ENCODE measurements at regions not wholly inside any gene's neighbourhood (a gene's known extent, or its start where the extent isn't known, plus 50 kb on each side); places are given as distances from the start of the nearest gene placed in this dataset.

DNA sequence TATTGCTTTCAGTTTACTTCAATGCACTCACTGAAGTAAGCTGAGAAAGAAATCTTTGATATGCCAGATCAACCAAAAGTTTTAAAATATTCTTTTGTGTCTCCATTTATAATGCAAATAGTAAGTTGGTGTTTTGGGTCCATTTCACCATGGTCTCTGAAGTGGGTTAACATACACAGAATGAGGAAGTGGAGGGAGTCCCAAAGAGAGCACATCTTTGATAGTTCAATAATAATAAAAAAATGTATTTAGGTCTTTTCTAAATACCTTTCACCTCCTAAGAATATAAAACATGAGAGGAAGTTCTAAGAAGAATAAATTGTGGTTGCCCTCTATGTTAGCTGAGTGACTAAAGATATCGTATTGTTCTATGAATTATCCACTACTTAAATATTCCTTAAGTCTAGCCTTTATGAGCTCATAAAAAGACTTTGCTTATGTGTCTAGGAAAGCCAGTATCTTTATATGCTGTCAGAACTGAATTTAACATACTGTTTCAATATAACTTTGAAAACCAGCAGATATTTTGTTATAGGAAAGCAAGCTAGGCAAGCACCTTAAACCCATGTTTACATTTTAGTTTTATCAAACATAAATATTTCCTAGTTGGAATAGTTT is 148.7 kb upstream of the ZEB2 start:
- no peak for DNase-seq (ENCODE audit: low read depth)

DNA sequence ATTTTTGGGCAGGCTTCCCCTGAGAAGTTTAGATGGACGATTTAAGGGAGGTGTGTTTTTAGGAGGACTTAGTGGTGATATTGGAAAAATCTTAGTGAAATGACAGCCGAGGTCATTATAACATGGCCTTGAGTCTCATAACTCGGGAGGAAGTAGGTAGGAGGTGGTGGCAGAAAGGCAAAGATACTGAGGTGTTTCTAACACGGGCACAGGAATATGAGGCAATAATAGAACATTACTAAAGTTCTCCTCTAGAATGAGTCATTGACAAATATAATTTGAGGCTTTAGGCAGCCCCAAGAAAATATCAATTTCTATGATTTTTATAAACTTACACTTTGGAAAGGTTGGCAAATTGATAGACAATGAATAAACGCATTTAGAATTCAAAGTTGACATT is 146.1 kb upstream of the ZEB2 start:
- TF ChIP-seq, protein P1, sequence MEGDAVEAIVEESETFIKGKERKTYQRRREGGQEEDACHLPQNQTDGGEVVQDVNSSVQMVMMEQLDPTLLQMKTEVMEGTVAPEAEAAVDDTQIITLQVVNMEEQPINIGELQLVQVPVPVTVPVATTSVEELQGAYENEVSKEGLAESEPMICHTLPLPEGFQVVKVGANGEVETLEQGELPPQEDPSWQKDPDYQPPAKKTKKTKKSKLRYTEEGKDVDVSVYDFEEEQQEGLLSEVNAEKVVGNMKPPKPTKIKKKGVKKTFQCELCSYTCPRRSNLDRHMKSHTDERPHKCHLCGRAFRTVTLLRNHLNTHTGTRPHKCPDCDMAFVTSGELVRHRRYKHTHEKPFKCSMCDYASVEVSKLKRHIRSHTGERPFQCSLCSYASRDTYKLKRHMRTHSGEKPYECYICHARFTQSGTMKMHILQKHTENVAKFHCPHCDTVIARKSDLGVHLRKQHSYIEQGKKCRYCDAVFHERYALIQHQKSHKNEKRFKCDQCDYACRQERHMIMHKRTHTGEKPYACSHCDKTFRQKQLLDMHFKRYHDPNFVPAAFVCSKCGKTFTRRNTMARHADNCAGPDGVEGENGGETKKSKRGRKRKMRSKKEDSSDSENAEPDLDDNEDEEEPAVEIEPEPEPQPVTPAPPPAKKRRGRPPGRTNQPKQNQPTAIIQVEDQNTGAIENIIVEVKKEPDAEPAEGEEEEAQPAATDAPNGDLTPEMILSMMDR (conservative IDR thresholded peaks at IDR 0.05; ENCODE audit: low read depth, low read length) = no peak
- no peak overlapping the region for H3K4me3 ChIP-seq (ENCODE audit: low read length)
- no peak for DNase-seq (ENCODE audit: low read depth)

More for the DNA sequence above, 148.7 kb upstream of the ZEB2 start:
- TF ChIP-seq, protein P1 (conservative IDR thresholded peaks at IDR 0.05; ENCODE audit: low read depth, low read length) = no peak
- no peak overlapping the region for H3K4me3 ChIP-seq (ENCODE audit: low read length)

DNA sequence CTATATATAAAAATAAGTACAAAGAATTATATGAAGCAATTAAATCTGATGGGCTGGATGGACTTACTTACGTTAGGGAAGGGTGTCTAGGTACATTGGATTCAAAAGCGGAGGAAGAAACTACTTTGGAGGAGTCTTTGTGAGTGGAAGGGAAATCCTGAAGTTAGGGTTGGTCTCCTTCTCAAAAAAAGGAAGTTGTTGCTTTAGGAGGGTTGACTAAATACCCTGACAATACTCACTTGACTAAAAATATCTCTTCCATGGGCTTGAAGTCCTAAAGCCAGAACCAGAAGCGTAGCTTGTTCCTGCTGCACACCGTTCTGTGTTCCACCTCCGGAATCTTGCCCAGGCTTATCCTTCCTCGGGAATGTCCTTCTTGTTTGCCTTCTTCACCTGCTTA is 143.3 kb upstream of the ZEB2 start:
- DNase-seq (ENCODE audit: low read depth) = no peak
- TF ChIP-seq, protein P1 (conservative IDR thresholded peaks at IDR 0.05; ENCODE audit: low read depth, low read length) = no peak
- H3K4me3 ChIP-seq (ENCODE audit: low read length) = no peak overlapping the region

DNA sequence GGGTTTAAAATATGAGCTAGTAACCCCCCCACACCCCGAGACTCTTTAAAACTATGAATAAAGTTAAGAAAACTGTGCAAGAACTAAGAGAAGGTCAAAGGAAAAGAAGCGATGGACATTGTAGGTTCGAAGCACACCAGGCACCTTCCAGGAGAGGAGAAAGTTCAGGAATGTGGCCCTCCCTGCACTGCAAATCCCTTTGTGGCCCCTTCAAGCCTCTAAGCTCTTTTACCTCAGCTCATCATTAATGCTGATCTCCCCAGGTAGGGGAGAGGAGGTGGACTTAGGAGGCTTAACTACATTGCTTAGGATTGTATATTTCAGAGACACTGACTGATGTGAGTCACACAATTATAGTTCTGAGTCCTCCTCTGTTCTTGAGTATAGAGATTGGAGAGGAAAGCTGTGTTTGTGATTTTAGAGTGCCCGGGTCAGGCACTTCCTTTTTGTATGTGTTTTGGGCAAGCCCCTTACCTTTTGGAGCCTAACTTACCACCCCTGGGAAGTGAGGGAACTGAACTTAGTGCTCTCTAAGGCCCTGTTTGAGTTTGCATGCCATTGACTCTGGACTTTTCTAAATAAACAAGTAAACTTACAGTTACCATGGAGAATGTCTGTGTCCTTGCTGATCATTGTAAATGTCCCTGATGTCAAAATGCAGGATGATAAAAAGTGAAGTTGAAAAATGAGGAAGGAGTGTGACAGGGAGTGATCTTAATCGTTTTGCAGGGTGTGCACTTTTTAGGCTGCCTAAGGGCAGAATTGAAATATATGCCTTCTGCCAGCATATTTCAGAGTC is 140.8 kb upstream of the ZEB2 start:
- H3K4me3 ChIP-seq (ENCODE audit: low read length) = no peak overlapping the region
- no peak for DNase-seq (ENCODE audit: low read depth)
- TF ChIP-seq, protein P1 (conservative IDR thresholded peaks at IDR 0.05; ENCODE audit: low read depth, low read length) = no peak

DNA sequence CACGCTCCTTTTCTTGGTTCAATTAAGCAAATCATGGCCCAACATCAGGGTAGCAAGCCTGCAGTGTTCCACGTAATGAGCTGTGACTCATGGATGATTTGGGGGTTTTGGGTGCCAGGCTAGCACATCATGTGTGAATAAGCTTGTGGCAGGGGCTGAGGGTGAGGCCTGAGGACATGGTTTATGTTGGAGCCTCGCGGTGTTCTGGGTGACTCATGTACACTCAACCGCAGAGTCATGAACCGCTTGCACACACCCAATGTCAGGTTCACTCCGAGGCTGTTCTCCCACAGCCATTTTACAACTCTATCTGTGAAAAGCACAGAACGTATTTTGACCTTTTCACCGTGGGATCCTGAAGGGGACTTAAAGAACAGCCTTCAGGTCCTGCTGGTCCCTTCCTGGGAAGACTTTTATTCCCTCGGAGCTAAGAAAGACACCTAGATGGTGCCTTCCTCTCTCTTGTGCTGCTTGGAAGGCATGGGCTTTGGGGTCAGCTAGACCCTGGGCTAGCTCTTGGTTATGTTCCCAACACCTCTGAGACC is 139.9 kb upstream of the ZEB2 start:
- peak; percentile 98 for DNase-seq (ENCODE audit: low read depth)
- H3K4me3 ChIP-seq (ENCODE audit: low read length) = no peak overlapping the region
- TF ChIP-seq, protein P1 (conservative IDR thresholded peaks at IDR 0.05; ENCODE audit: low read depth, low read length) = no peak

DNA sequence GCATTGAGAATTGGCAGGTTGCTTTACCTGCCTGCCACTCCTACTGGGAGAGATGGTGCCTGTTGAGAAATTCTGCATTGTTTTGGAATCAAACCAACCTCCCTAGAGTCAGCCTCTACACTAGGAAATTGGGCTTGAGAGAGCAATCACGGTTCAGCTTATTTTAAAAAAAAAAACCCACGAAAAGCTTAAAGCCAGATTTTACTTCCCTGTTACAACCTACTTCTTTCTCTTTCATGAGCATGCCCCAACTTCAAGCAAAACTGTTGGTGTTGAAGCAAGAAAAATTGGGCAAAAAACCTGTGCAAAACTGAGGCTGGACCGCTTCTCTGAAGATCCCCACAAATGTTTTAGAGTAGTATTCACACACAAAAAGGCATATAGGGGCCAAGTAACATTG is 134.6 kb upstream of the ZEB2 start:
- TF ChIP-seq, protein P1 (conservative IDR thresholded peaks at IDR 0.05; ENCODE audit: low read depth, low read length) = no peak

More for the DNA sequence above, 134.6 kb upstream of the ZEB2 start:
- no peak overlapping the region for H3K4me3 ChIP-seq (ENCODE audit: low read length)
- DNase-seq (ENCODE audit: low read depth) = no peak
